SH-SY5Y (cell line): ENCODE measurements at regions not wholly inside any gene's neighbourhood (a gene's known extent, or its start where the extent isn't known, plus 50 kb on each side); places are given as distances from the start of the nearest gene placed in this dataset.

Experiments used
- GATA2 ChIP-seq: IDR thresholded peaks from 2 replicates; pipeline ENCODE4 v1.6.1; 2011; ENCODE audit warnings: mild to moderate bottlenecking, low read depth, low read length
- GATA3 ChIP-seq: IDR thresholded peaks from 2 replicates; pipeline ENCODE4 v1.6.1; 2011; ENCODE audit warnings: low read depth, mild to moderate bottlenecking, low read length, moderate library complexity

DNA sequence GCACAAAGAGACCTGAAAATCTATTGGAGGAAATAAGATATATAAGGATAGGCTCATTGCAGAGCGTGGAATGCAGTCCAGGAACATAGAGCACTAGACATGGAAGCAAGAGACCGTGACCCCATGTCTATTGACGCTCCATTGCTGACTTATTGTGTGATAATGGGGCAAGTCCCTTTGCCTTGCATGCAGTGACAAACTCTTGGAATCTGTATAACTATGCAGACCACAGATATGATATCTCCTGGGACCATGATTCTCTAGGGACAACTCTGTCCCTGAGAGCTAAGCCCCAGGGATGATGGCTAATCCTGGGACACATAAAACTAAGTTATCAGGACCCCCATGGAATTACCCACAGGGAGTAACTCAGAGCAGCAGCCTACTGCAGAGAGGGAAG lies 73.1 kb upstream of the PRDX6 start:
- TF ChIP-seq GATA2, result no peak
- no peak for TF ChIP-seq GATA3

- TF ChIP-seq GATA2, result no peak
- TF ChIP-seq GATA3, result no peak
These were observed 71.9 kb upstream of the PRDX6 start for GRCh38 chr1:173405281-173405680.

DNA sequence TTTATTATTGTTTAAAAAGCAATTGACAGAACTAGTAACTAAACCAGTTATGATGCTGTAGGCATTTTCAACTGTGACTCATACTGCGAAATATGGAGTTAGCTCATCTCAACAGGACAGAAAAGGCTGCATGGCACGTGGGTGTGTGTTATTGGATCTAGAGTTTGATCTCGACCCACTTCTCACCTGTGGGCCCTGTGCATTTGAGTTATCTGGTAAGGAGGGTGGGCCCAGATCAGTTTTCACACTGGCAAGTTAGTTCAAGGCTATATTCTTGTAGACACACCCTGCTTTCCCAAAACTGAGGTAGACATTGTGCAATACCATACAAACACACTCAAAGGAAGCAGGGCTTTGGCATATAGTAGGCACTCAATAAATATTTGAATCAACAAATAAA lies 71.3 kb upstream of the PRDX6 start:
- no peak for TF ChIP-seq GATA2
- no peak for TF ChIP-seq GATA3

GRCh38 chr1:173406783-173407230 lies 70.3 kb upstream of the PRDX6 start:
- no peak for TF ChIP-seq GATA3
- no peak for TF ChIP-seq GATA2

DNA sequence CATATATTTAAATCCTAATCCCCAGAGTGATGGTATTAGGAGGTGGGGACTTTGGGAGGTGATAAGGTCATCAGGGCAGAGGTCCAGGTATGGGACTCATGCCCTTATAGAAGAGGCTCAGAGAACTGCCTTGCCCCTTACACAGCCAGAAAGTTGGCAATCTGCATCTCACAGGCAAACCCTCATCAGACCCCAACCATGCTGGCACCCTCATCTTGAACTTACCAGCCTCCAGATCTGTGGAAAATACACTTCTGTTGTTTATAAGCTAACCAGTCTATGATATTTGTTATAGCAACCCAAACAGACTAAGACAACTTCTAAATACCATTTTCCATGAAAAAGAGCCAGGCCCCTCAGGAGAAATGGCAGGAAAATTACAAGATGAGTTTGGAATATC lies 69.3 kb upstream of the PRDX6 start:
- TF ChIP-seq GATA3 (no peak), GATA2 (no peak)

DNA sequence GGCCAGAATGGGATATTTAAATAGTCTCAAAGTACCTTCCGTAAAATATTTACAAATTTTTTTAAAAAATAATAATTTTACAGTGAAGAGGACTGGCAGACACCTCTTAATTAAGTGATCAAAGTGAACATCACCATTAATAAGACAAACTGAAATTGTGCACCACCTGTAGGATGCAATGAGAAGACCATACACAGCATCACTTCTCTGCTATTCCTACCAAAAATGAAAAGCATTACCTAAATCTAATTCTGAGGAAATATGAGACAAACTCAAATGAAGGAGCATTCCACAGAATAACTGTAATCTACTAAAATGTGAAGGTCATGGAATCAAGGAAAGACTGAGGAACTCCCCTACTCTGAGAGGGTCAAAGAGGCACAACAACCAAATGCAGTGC lies 68.2 kb upstream of the PRDX6 start:
- no peak for TF ChIP-seq GATA3
- TF ChIP-seq GATA2, result no peak

- TF ChIP-seq GATA3 (no peak), GATA2 (no peak)
These were observed 67.5 kb upstream of the PRDX6 start for GRCh38 chr1:173409613-173410012.

GRCh38 chr1:173410133-173410793 lies 66.9 kb upstream of the PRDX6 start:
- TF ChIP-seq GATA3, result no peak
- no peak for TF ChIP-seq GATA2

- TF ChIP-seq GATA2, result no peak
- TF ChIP-seq GATA3, result no peak
These were observed 66.3 kb upstream of the PRDX6 start for GRCh38 chr1:173410794-173411236.

DNA sequence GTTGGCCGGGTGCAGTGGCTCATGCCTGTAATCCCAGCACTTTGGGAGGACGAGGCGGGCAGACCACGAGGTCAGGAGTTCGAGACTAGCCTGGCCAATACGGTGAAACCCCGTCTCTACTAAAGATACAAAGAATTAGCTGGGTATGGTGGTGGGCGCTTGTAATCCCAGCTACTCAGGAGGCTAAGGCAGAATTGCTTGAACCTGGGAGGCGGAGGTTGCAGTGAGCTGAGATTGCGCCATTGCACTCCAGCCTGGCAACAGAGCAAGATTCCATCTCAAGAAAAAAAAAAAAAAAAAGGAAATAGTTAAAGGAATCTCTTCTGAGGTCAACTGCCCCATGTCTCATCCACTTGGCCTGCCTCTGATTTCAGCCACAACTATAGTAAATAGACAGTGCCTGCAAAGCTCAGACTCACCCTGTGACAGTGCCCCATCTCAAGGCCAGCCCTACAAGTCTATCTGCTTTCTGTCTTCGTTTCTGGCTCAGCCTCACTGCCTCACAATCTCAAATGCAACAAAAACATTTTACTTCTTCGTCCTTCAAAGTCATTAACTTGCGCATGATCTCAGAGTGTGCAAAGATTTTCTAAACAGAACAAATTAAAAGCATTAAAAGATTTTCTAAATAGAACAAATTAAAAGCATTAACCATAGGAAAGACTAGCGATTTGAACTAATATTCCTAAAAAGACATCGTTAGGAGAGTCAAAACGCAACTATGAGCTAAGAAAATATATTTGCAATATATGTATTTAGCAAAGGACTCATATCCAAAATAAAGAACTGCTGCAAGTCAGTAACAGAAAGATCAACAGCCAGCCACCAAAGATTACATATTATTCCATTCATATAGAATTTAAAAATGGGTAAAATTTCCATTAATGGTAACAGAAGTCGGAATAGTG lies 65.0 kb upstream of the PRDX6 start:
- TF ChIP-seq GATA2, result no peak
- TF ChIP-seq GATA3, result no peak

DNA sequence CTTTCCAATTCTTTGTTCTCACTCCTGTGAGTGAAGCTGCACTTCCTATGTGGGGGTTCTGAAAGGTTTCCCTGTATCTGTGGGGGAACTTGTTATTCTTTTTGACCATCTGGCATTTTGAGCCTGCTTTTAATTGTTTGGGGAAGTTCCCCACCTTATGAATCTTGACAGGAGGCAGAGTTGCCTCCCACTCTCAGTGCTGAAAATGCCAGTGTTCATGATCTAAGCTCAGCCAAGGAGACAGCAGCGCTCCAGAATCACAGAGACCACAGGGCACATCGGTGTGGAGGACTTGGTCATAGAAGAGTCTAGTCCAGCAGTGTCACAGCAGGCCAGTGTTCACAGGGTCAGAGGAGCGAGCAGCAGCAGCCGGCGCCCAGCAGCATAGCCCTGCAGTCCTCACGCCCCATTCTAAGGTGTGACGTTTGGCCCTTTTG lies 63.8 kb upstream of the PRDX6 start:
- no peak for TF ChIP-seq GATA2
- TF ChIP-seq GATA3, result no peak

- TF ChIP-seq GATA2 (no peak), GATA3 (no peak)
These were observed 63.0 kb upstream of the PRDX6 start for GRCh38 chr1:173414136-173414535.

GRCh38 chr1:173414539-173415226 lies 62.5 kb upstream of the PRDX6 start:
- TF ChIP-seq GATA2 (no peak), GATA3 (no peak)

GRCh38 chr1:173415490-173415889 lies 61.6 kb upstream of the PRDX6 start:
- no peak for TF ChIP-seq GATA3

GRCh38 chr1:173415905-173416450 lies 61.2 kb upstream of the PRDX6 start:
- TF ChIP-seq GATA2, result no peak
